ENCODE measurements at regions not wholly inside any gene's neighbourhood (a gene's known extent, or its start where the extent isn't known, plus 50 kb on each side); places are given as distances from the start of the nearest gene placed in this dataset.

DNA sequence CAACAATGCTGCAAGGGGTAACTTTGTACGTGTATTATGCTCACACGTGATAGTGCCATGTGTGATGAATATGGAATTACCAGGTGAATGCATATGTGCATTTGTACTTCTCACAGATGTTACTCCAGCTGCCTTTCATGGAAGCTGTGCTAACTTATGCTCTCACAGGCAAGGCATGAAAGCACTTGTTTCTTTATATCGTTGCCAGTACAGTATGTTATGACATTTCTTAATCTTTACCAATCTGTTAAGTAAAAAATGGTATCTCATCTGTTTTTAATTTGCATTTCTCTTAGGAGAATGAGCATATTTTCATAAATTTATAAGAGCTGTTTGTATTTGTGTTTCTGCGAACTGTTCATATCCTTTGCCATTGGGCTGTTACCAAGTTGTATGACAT, 311.8 kb upstream of the DMRT1 start:
- H3K4me3 ChIP-seq: no peak overlapping the region

DNA sequence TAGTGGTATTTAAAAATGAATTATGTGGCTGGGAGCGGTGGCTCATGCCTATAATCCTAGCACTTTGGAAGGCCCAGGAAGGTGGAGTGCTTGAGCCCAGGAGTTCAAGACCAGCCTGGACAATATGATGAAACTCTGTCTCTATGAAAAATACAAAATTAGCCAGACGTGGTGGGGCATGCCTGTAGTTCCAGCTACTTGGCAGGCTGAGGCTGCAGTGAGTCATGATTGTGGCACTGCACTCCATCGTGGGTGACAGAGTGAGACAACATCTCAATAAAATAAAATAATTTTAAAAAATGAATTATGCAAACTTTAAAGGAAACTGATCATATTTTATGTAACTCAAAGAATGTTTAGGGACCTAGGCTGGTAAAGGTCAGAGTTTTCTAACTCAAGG, 310.8 kb upstream of the DMRT1 start:
- H3K4me3 ChIP-seq: no peak overlapping the region
- no peak overlapping the region for H3K9ac ChIP-seq
- H3K27ac ChIP-seq: no peak overlapping the region
- H3K4me2 ChIP-seq: no peak overlapping the region
- peaks cover 0 to 6% (median 0%) of the 10 kb centered on the region in 10 experiments; a peak in 3 of 20 replicates for H3K4me1 ChIP-seq
- no peaks in the 10 kb centered on the region for H4K20me1 ChIP-seq
- H3K36me3 ChIP-seq: no peaks in the 10 kb centered on the region
- no peaks in the 10 kb centered on the region for H3K27me3 ChIP-seq
- H3K9me3 ChIP-seq (replicated peaks in 1 of 11): no peaks in the 10 kb centered on the region
- TF ChIP-seq Cebpa-rat (IDR thresholded peaks at IDR 0.05): no peak

More for the DNA sequence above, 311.8 kb upstream of the DMRT1 start:
- H3K36me3 ChIP-seq: no peaks in the 10 kb centered on the region
- H4K20me1 ChIP-seq: no peaks in the 10 kb centered on the region
- no peaks in the 10 kb centered on the region for H3K27me3 ChIP-seq
- no peaks in the 10 kb centered on the region for H3K4me1 ChIP-seq
- no peak for TF ChIP-seq Cebpa-rat (IDR thresholded peaks at IDR 0.05)
- H3K9me3 ChIP-seq (replicated peaks in 1 of 11): no peaks in the 10 kb centered on the region
- H3K4me2 ChIP-seq: no peak overlapping the region
- H3K9ac ChIP-seq: no peak overlapping the region
- no peak overlapping the region for H3K27ac ChIP-seq

DNA sequence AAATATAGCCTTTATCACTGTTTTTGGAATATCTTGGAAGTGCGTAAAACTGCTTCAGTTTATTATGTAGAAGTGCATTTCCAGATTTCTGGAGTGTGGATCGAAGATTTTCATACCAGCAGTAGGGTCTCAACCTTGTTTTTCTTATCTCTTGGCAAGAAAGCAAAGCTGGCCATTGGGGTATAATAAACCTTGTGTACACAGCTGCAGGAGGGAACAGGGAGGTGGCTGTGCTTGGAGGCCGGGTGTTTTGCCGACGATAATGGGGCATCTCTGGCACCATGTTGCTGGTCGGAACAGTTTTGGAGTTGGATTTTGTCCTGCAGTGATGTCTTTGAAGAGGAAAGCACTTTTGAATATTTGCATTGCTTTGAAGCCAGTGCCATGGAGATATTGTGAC, 308.8 kb upstream of the DMRT1 start:
- Histone ChIP-seq H3K4me2 (no peak overlapping the region), H3K36me3 (no peaks in the 10 kb centered on the region), H3K9me3 (replicated peaks in 1 of 11) (no peaks in the 10 kb centered on the region), H3K4me1 (peaks cover 6 to 15% (median 10%) of the 10 kb centered on the region in 10 experiments; a peak in 16 of 20 replicates), H3K27ac (no peak overlapping the region), H4K20me1 (no peaks in the 10 kb centered on the region), H3K27me3 (no peaks in the 10 kb centered on the region), H3K9ac (no peak overlapping the region), H3K4me3 (no peak overlapping the region)
- TF ChIP-seq Cebpa-rat (IDR thresholded peaks at IDR 0.05): no peak

DNA sequence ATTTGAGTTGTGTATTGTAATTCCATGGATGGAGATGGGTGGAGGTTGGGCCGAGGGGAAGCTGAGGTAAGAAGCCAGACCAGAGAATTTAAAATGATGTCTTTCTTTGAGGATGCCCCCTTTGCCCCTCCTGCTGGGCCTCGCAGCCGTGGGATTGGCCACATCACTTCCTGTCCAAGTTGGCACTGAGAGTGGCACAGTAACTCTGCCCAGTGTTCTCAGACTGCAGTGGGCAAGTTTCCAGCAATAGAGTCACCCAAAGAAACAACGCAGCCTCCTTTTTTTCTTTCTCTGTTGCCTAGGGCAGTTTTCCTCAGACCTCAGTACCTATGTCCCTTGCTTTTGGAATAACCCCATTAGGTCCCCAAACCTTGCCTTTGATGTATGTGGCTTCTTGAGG, 306.6 kb upstream of the DMRT1 start:
- Histone ChIP-seq H3K4me2 (peak overlapping the region in 2 of 11 experiments; percentile 6; a peak in 4 of 22 replicates), H3K4me3 (no peak overlapping the region), H3K4me1 (peaks cover 6 to 15% (median 10%) of the 10 kb centered on the region in 10 experiments; a peak in 16 of 20 replicates), H4K20me1 (no peaks in the 10 kb centered on the region), H3K27me3 (no peaks in the 10 kb centered on the region), H3K36me3 (no peaks in the 10 kb centered on the region), H3K9ac (no peak overlapping the region), H3K27ac (no peak overlapping the region), H3K9me3 (replicated peaks in 1 of 11) (peaks cover 0 to 10% (median 5%) of the 10 kb centered on the region in 11 experiments; a peak in 11 of 22 replicates)
- TF ChIP-seq Cebpa-rat (IDR thresholded peaks at IDR 0.05): no peak

DNA sequence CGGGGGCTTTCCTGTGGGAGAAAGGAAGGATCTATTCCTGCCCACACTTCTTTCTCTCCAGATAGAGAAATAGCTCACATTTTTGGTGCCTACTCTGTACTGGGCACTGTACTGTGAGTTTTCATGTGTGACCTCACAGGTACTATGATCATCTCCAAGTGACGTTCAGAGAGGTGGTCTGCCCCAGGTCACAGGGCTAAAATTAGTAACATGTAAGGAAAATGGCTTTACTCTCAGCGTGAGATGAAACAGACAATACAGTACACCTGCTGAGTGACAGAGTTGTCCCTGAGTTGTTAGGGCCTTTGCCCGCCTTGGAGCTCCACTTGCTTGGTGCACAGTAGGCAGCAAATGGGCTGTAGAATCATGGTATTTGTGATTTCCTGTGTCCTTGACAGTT, 306.1 kb upstream of the DMRT1 start:
- no peak overlapping the region for H3K27ac ChIP-seq
- TF ChIP-seq Cebpa-rat (IDR thresholded peaks at IDR 0.05): no peak
- peaks cover 6 to 15% (median 10%) of the 10 kb centered on the region in 10 experiments; a peak in 16 of 20 replicates for H3K4me1 ChIP-seq
- H3K4me3 ChIP-seq: no peak overlapping the region
- no peak overlapping the region for H3K9ac ChIP-seq
- H3K4me2 ChIP-seq: peak overlapping the region in 1 of 11 experiments; percentile 6; a peak in 3 of 22 replicates
- H3K9me3 ChIP-seq (replicated peaks in 1 of 11): peaks cover 2 to 15% (median 6%) of the 10 kb centered on the region in 11 experiments; a peak in 12 of 22 replicates
- H4K20me1 ChIP-seq: no peaks in the 10 kb centered on the region
- H3K36me3 ChIP-seq: no peaks in the 10 kb centered on the region
- no peaks in the 10 kb centered on the region for H3K27me3 ChIP-seq

DNA sequence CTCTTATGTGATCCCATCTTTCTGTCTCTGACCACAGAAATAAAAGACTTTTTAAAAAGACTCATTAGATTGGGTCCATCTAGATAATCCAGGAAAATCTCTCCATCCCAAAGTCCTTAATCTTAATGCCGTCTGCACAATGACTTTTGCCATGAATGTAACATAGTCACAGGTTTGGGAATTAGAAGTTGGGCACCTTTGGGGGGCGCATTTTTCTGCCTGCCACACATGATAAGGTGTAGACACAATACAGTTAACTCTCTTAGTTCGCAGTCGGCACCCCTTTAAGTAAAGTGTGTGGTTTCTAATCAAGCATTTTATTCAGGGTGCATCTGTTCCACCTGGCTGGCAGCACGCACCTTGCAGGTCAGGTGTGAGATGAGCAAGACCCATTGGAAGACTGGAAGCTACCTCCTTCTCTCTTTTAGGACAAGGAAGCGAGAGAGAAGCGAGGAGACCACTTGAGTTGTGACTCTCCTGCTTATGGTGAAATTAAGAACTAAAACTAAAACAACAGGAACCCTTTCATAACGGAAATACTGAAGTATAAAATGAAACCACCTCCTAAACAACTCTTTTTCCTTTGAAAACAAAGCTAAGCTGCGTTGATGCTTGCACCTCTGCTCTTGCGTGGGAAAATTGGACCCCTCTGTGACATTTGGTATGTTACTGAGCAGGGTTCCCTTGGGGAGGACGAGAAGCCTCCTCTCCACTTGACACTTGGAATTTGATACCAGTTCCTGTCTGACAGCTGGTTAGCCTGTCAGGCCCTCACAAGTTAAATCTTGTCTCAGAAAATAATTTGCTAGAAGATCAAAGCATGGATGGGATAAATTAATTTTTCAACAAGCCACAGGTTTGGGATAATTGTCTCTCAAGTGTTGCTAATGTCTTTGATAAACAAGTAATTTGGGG, 304.6 kb upstream of the DMRT1 start:
- H3K9ac ChIP-seq: peak overlapping the region in 1 of 11 experiments; percentile 50; a peak in 1 of 22 replicates
- TF ChIP-seq Cebpa-rat (IDR thresholded peaks at IDR 0.05): no peak
- no peak overlapping the region for H3K4me3 ChIP-seq
- H4K20me1 ChIP-seq: no peaks in the 10 kb centered on the region
- H3K27me3 ChIP-seq: no peaks in the 10 kb centered on the region
- H3K4me2 ChIP-seq: peak overlapping the region; percentile 8 to 63 (median 42); a peak in 21 of 22 replicates
- H3K9me3 ChIP-seq (replicated peaks in 1 of 11): peaks cover 3 to 17% (median 7%) of the 10 kb centered on the region in 11 experiments; a peak in 14 of 22 replicates
- peak overlapping the region in 2 of 11 experiments; percentile 25 to 33; a peak in 1 of 22 replicates for H3K27ac ChIP-seq
- peaks cover 6 to 15% (median 10%) of the 10 kb centered on the region in 10 experiments; a peak in 16 of 20 replicates for H3K4me1 ChIP-seq
- H3K36me3 ChIP-seq: no peaks in the 10 kb centered on the region

DNA sequence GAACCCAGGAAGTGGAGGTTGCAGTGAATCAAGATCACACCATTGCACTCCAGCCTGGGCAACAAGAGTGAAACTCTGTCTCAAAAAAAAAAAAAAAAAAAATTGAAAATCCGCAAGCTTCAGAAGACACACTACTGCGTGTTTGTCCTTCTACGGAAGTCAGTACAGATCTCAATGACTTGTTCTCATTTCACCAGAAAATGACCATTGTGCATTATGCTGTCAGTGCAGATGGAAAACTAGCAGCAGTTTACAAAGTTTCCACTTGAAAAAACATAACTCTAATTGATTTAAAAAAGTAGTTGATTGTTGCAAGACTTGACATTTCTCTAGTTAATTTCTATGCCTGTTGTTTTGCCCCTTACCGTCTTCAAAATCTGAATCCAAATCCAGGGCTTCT, 298.0 kb upstream of the DMRT1 start:
- Histone ChIP-seq H3K27ac (no peak overlapping the region), H3K4me1 (no peaks in the 10 kb centered on the region), H3K9me3 (replicated peaks in 1 of 11) (peaks cover 3 to 17% (median 7%) of the 10 kb centered on the region in 11 experiments; a peak in 14 of 22 replicates), H3K9ac (no peak overlapping the region), H3K27me3 (no peaks in the 10 kb centered on the region), H3K36me3 (no peaks in the 10 kb centered on the region), H3K4me3 (no peak overlapping the region), H3K4me2 (no peak overlapping the region), H4K20me1 (no peaks in the 10 kb centered on the region)
- no peak for TF ChIP-seq Cebpa-rat (IDR thresholded peaks at IDR 0.05)

DNA sequence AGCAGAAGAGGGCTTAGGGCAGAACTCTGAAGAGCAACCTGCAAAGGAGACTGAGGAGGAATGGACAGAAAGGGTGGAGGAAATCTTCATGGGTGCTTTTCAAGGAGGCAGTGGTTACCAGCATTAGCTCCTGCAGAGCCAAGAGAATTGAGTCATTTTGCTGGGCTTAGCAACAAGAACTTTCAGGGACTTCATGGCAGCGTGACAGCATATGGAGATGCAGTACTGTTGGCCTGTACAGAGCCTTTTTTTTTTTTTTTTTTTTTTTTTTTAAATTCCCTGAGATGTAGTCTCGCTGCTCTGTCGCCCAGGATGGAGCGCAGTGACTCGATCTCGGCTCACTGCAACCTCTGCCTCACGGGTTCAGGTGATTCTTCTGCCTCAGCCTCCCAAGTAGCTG, 296.0 kb upstream of the DMRT1 start:
- Histone ChIP-seq H3K27ac (no peak overlapping the region), H3K4me3 (no peak overlapping the region)
- TF ChIP-seq Cebpa-rat (IDR thresholded peaks at IDR 0.05): no peak

DNA sequence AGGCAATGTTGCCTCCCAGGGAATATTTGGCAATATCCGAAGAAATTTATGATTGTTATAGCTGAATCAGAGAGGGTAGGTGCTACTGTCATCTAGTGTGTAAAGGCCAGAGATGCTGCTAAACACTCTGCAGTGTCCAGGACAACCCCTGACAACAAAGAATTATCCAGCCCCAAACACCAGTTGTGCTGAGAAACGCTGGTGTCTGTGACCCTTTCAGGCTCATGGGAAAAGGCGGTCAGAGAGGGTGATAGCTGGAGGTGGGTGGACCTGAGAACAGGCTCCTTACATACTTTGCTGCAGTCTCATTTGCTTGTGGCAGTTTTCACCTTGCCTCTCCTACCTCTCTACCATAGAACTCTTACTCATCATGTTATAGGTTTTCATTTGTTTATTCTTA, 295.3 kb upstream of the DMRT1 start:
- Histone ChIP-seq H3K27me3 (no peaks in the 10 kb centered on the region), H3K27ac (no peak overlapping the region), H3K4me3 (no peak overlapping the region), H3K36me3 (no peaks in the 10 kb centered on the region), H3K4me2 (no peak overlapping the region), H3K4me1 (no peaks in the 10 kb centered on the region), H3K9me3 (replicated peaks in 1 of 11) (peaks cover 0 to under 1% (median 0%) of the 10 kb centered on the region in 11 experiments; a peak in 1 of 22 replicates), H4K20me1 (no peaks in the 10 kb centered on the region), H3K9ac (no peak overlapping the region)
- no peak for TF ChIP-seq Cebpa-rat (IDR thresholded peaks at IDR 0.05)

More for the DNA sequence above, 296.0 kb upstream of the DMRT1 start:
- Histone ChIP-seq H3K4me2 (no peak overlapping the region), H3K9ac (no peak overlapping the region), H3K36me3 (no peaks in the 10 kb centered on the region), H4K20me1 (no peaks in the 10 kb centered on the region), H3K4me1 (no peaks in the 10 kb centered on the region), H3K9me3 (replicated peaks in 1 of 11) (peaks cover 0 to 4% (median under 1%) of the 10 kb centered on the region in 11 experiments; a peak in 5 of 22 replicates), H3K27me3 (no peaks in the 10 kb centered on the region)

Measured in BLaER1 treated with 17β-estradiol and CSF1 and Interleukin-3, amounts not matched to agents 10 nM and 100 nM (cell line).